ENCODE measurements at regions not wholly inside any gene's neighbourhood (a gene's known extent, or its start where the extent isn't known, plus 50 kb on each side); places are given as distances from the start of the nearest gene placed in this dataset.

- Mint-ChIP-seq H3K9me3 (ENCODE audit: unreplicated experiment) (no peaks in the 10 kb centered on the region), H3K27me3 (ENCODE audit: insufficient read depth, unreplicated experiment) (no peaks in the 10 kb centered on the region), H3K27ac (ENCODE audit: low read depth, unreplicated experiment) (no peak overlapping the region), H3K36me3 (ENCODE audit: insufficient read depth, unreplicated experiment) (no peaks in the 10 kb centered on the region), H3K4me3 (ENCODE audit: unreplicated experiment) (no peak overlapping the region), H3K4me1 (ENCODE audit: insufficient read depth, unreplicated experiment) (peaks cover 5% of the 10 kb centered on the region)
- no TSS peak for BruUV-seq (replicated peaks)
- CTCF ChIA-PET, result interaction anchor here (0.6 kb wide), 2 partner anchors 10 to 293 kb away, joined by 3 read pairs; no protein-coding TSS in a partner anchor
- no peak for TF ChIP-seq CTCF (IDR thresholded peaks at IDR 0.05; ENCODE audit: unreplicated experiment)
- intact Hi-C loops (cut with micrococcal nuclease), result no loop called here
- POLR2A ChIA-PET, result interaction anchor here (0.9 kb wide), 1 partner anchor 29 kb away, joined by 4 read pairs; no protein-coding TSS in a partner anchor
- no peak for DNase-seq (ENCODE audit: unreplicated experiment)
Measured at GRCh38 chr20:22430746-22431168, 153.6 kb downstream of the FOXA2 start.

- intact Hi-C loops (cut with micrococcal nuclease), result no loop called here
- ChIA-PET POLR2A (no interaction called here), CTCF (interaction anchor here (0.6 to 1.1 kb wide), 5 partner anchors 10 to 294 kb away, joined by 3 read pairs; no protein-coding TSS in a partner anchor)
- H3K27ac Mint-ChIP-seq (ENCODE audit: low read depth, unreplicated experiment), result no peak overlapping the region
- H3K4me1 Mint-ChIP-seq (ENCODE audit: insufficient read depth, unreplicated experiment), result peaks cover 5% of the 10 kb centered on the region
- no peak overlapping the region for H3K4me3 Mint-ChIP-seq (ENCODE audit: unreplicated experiment)
- no peaks in the 10 kb centered on the region for H3K9me3 Mint-ChIP-seq (ENCODE audit: unreplicated experiment)
- no peak for TF ChIP-seq CTCF (IDR thresholded peaks at IDR 0.05; ENCODE audit: unreplicated experiment)
- BruUV-seq (replicated peaks), result no TSS peak
- no peaks in the 10 kb centered on the region for H3K36me3 Mint-ChIP-seq (ENCODE audit: insufficient read depth, unreplicated experiment)
- DNase-seq (ENCODE audit: unreplicated experiment), result peak; percentile 35
- no peaks in the 10 kb centered on the region for H3K27me3 Mint-ChIP-seq (ENCODE audit: insufficient read depth, unreplicated experiment)
Measured at GRCh38 chr20:22430154-22430745, 154.1 kb downstream of the FOXA2 start.

- Mint-ChIP-seq H3K4me1 (ENCODE audit: insufficient read depth, unreplicated experiment) (peaks cover 5% of the 10 kb centered on the region), H3K27ac (ENCODE audit: low read depth, unreplicated experiment) (no peak overlapping the region), H3K36me3 (ENCODE audit: insufficient read depth, unreplicated experiment) (no peaks in the 10 kb centered on the region), H3K9me3 (ENCODE audit: unreplicated experiment) (no peaks in the 10 kb centered on the region), H3K27me3 (ENCODE audit: insufficient read depth, unreplicated experiment) (no peaks in the 10 kb centered on the region), H3K4me3 (ENCODE audit: unreplicated experiment) (no peak overlapping the region)
- CTCF ChIA-PET, result interaction anchor here (0.6 to 1.6 kb wide), 4 partner anchors 26 to 254 kb away, joined by 3 to 4 read pairs (median 3); no protein-coding TSS in a partner anchor
- no peak for TF ChIP-seq CTCF (IDR thresholded peaks at IDR 0.05; ENCODE audit: unreplicated experiment)
- intact Hi-C loops (cut with micrococcal nuclease), result no loop called here
- POLR2A ChIA-PET, result no interaction called here
- no TSS peak for BruUV-seq (replicated peaks)
- no peak for DNase-seq (ENCODE audit: unreplicated experiment)
Measured at GRCh38 chr20:22429175-22430153, 154.9 kb downstream of the FOXA2 start.

GRCh38 chr20:22428051-22428450 lies 156.3 kb downstream of the FOXA2 start:
- H3K27me3 Mint-ChIP-seq (ENCODE audit: insufficient read depth, unreplicated experiment), result no peaks in the 10 kb centered on the region
- no peak for DNase-seq (ENCODE audit: unreplicated experiment)
- no peak for TF ChIP-seq CTCF (IDR thresholded peaks at IDR 0.05; ENCODE audit: unreplicated experiment)
- no peak overlapping the region for H3K4me3 Mint-ChIP-seq (ENCODE audit: unreplicated experiment)
- no peaks in the 10 kb centered on the region for H3K36me3 Mint-ChIP-seq (ENCODE audit: insufficient read depth, unreplicated experiment)
- no peaks in the 10 kb centered on the region for H3K9me3 Mint-ChIP-seq (ENCODE audit: unreplicated experiment)
- no peak overlapping the region for H3K27ac Mint-ChIP-seq (ENCODE audit: low read depth, unreplicated experiment)
- BruUV-seq (replicated peaks), result no TSS peak
- CTCF ChIA-PET, result interaction anchor here (0.7 to 1.1 kb wide), 5 partner anchors 25 to 901 kb away, joined by 3 to 4 read pairs (median 3); no protein-coding TSS in a partner anchor
- peaks cover 5% of the 10 kb centered on the region for H3K4me1 Mint-ChIP-seq (ENCODE audit: insufficient read depth, unreplicated experiment)
- POLR2A ChIA-PET, result interaction anchor here (1.1 kb wide), 1 partner anchor 8 kb away, joined by 4 read pairs; no protein-coding TSS in a partner anchor
- intact Hi-C loops (cut with micrococcal nuclease), result no loop called here
